K562 (cell line): ENCODE measurements at regions not wholly inside any gene's neighbourhood (a gene's known extent, or its start where the extent isn't known, plus 50 kb on each side); places are given as distances from the start of the nearest gene placed in this dataset.

Experiments
- ATAC-seq: fragments of 200-7000 bp; cut with Tn5 transposase; 3 replicates; pipeline ENCODE4 v1.9.1; 2020; ENCODE audit warnings: moderate library complexity
- BruUV-seq: library from RNA; stranded (reverse); fragments of 400-500 nt; replicated peaks from 2 replicates; lab custom pipeline; 2021; lab: Mats Ljungman, UMichigan
- CTCF ChIA-PET: fragments of 300-600 bp; formaldehyde crosslinking; extraction: SDS; loops from one replicate; lab custom pipeline; 2021; ENCODE audit warnings: low intra/inter-chr PET ratio; lab: Yijun Ruan, JAX
- POLR2A ChIA-PET: fragments of 300-600, 350-650 bp; sonication (Branson Sonifier 250); formaldehyde crosslinking; extraction: SDS; loops from one replicate; lab custom pipeline; 2021; ENCODE audit warnings: antibody characterized with exemption, inconsistent platforms; lab: Yijun Ruan, JAX
- DNase-seq, 4 experiments: peaks; one replicate each; pipeline versions ENCODE4 v3.0.0 to v3.0.0-alpha.2; 2011 to 2018; ENCODE audit warnings: low spot score in 3 of 4, mixed read lengths in 3 of 4; ENCODE audit errors: extremely low read depth in 1 of 4
- FAIRE-seq: peaks from 2 replicates; lab custom pipeline; 2011; peaks lifted over from hg19 to GRCh38; lab: Jason Lieb, UNC
- H2AFZ ChIP-seq: 2 replicates; pipeline ENCODE4 v1.6.0; 2011; ENCODE audit warnings: low read depth, low read length, control low read depth, inconsistent platforms
- H3K27ac ChIP-seq: fragments of 200-600 bp; 3 replicates; pipeline ENCODE4 v1.8.0; 2011; ENCODE audit warnings: low read depth, mild to moderate bottlenecking, control low read depth, inconsistent platforms, low read length, moderate library complexity, mixed read lengths; ENCODE audit errors: extremely low read depth
- H3K27me3 ChIP-seq, 2 experiments: fragments of 300-600 bp in 1 of 2; 2 replicates in 1 of 2; 3 replicates in 1 of 2; pipeline versions ENCODE4 v1.6.0 to v1.8.0; 2011; ENCODE audit warnings: inconsistent platforms in 2 of 2, low read length in 2 of 2, mild to moderate bottlenecking in 1 of 2, mixed read lengths in 1 of 2, moderate library complexity in 1 of 2; ENCODE audit not compliant: control insufficient read depth in 2 of 2, insufficient read depth in 2 of 2
- H3K36me3 ChIP-seq: fragments of 300-600 bp; 3 replicates; pipeline ENCODE4 v1.8.0; 2011; ENCODE audit warnings: mild to moderate bottlenecking, low read length, inconsistent platforms; ENCODE audit not compliant: control insufficient read depth, insufficient read depth
- H3K4me1 ChIP-seq, 2 experiments: fragments of 200-600 bp in 1 of 2; replicated peaks in 1 of 2; 2 replicates in 1 of 2; 3 replicates in 1 of 2; pipeline versions ENCODE4 v1.5.1 to v1.8.0; 2011; ENCODE audit warnings: inconsistent platforms in 2 of 2, low read length in 2 of 2, mild to moderate bottlenecking in 1 of 2, mixed read lengths in 1 of 2, moderate library complexity in 1 of 2; ENCODE audit not compliant: control insufficient read depth in 2 of 2, insufficient read depth in 2 of 2
- H3K4me2 ChIP-seq: 2 replicates; pipeline ENCODE4 v1.6.1; 2011; ENCODE audit warnings: low read length, control low read depth, inconsistent platforms, mixed read lengths; ENCODE audit not compliant: insufficient read depth
- H3K4me3 ChIP-seq: fragments of 200-600 bp; sonication (generic), shearing (Covaris generic); 2 replicates; pipeline ENCODE4 v1.5.1; 2016; ENCODE audit warnings: control low read depth, inconsistent platforms
- H3K79me2 ChIP-seq: fragments of 200-600 bp; 3 replicates; pipeline ENCODE4 v1.8.0; 2011; ENCODE audit warnings: low read length, inconsistent platforms; ENCODE audit not compliant: control insufficient read depth, insufficient read depth
- H3K9ac ChIP-seq, 2 experiments: 2 replicates each; pipeline versions ENCODE4 v1.6.0 to v1.6.1; 2011; ENCODE audit warnings: low read depth in 2 of 2, low read length in 2 of 2, control low read depth in 1 of 2, inconsistent platforms in 1 of 2, mild to moderate bottlenecking in 1 of 2, mixed read lengths in 1 of 2; ENCODE audit not compliant: insufficient read depth in 1 of 2
- H3K9me1 ChIP-seq: one replicate; pipeline ENCODE4 v1.6.0; 2011; ENCODE audit warnings: inconsistent platforms, mild to moderate bottlenecking, low read length, moderate library complexity; ENCODE audit not compliant: control insufficient read depth, insufficient read depth
- H3K9me3 ChIP-seq: replicated peaks from 2 replicates; pipeline ENCODE4 v1.5.1; 2011; ENCODE audit warnings: low read depth, low read length, inconsistent platforms; ENCODE audit not compliant: control insufficient read depth, insufficient read depth
- H4K20me1 ChIP-seq: replicated peaks from 2 replicates; pipeline ENCODE4 v1.6.1; 2011; ENCODE audit warnings: low read length, inconsistent platforms, mixed read lengths; ENCODE audit not compliant: control insufficient read depth, insufficient read depth
- C11orf30 ChIP-seq: fragments of 450-650 bp; IDR thresholded peaks from 2 replicates; pipeline ENCODE4 v1.6.1; 2016; ENCODE audit warnings: low read depth, mild to moderate bottlenecking
- CEBPB ChIP-seq: fragments of 450-650 bp; IDR thresholded peaks from 2 replicates; pipeline ENCODE4 v1.6.1; 2016; ENCODE audit warnings: missing genetic modification characterization, missing compliant biosample characterization
- DACH1 ChIP-seq: fragments of 450-650 bp; IDR thresholded peaks from 2 replicates; pipeline ENCODE4 v1.6.1; 2018; ENCODE audit not compliant: partially characterized antibody
- FIP1L1 ChIP-seq: fragments of 200-400 bp; formaldehyde crosslinking; IDR thresholded peaks from 2 replicates; pipeline ENCODE4 v1.6.1; 2018; ENCODE audit warnings: mild to moderate bottlenecking, low read depth, low read length; ENCODE audit not compliant: poor library complexity, severe bottlenecking
- HDAC3 ChIP-seq: fragments of 450-650 bp; IDR thresholded peaks from 2 replicates; pipeline ENCODE4 v1.6.1; 2018; ENCODE audit warnings: borderline replicate concordance, mild to moderate bottlenecking, moderate library complexity; ENCODE audit not compliant: partially characterized antibody
- ILF3 ChIP-seq: fragments of 450-650 bp; IDR thresholded peaks from 2 replicates; pipeline ENCODE4 v1.6.1; 2018; ENCODE audit warnings: antibody characterized with exemption, mild to moderate bottlenecking, moderate library complexity, borderline replicate concordance
- KDM4B ChIP-seq, 2 experiments: fragments of 450-650 bp in 1 of 2; sonication (generic) in 1 of 2; IDR thresholded peaks; 2 replicates each; pipeline ENCODE4 v1.6.1; 2016 to 2017; ENCODE audit warnings: borderline replicate concordance in 2 of 2, antibody characterized with exemption in 1 of 2, low read depth in 1 of 2, mild to moderate bottlenecking in 1 of 2
- MAFF ChIP-seq: IDR thresholded peaks from 2 replicates; pipeline ENCODE4 v1.6.1; 2012; ENCODE audit warnings: low read length, improper control_type of control experiment
- MAFG ChIP-seq: fragments of 450-650 bp; conservative IDR thresholded peaks from 2 replicates; pipeline ENCODE4 v1.6.1; 2016; ENCODE audit warnings: missing genetic modification characterization, missing compliant biosample characterization
- MAFK ChIP-seq: IDR thresholded peaks from 2 replicates; pipeline ENCODE4 v1.6.1; 2011; ENCODE audit warnings: low read length, improper control_type of control experiment
- MECOM ChIP-seq: fragments of 250-450 bp; sonication (Bioruptor Pico); IDR thresholded peaks from 2 replicates; pipeline ENCODE4 v1.8.0; 2022; ENCODE audit warnings: inconsistent platforms
- NRF1 ChIP-seq, 2 experiments: fragments of 450-650 bp; IDR thresholded peaks in 1 of 2; conservative IDR thresholded peaks in 1 of 2; 2 replicates each; pipeline ENCODE4 v1.6.1; 2014; ENCODE audit warnings: mild to moderate bottlenecking in 2 of 2
- PHF21A ChIP-seq: fragments of 450-650 bp; IDR thresholded peaks from 2 replicates; pipeline ENCODE4 v1.6.1; 2017; ENCODE audit warnings: low read depth, borderline replicate concordance
- PHF8 ChIP-seq: fragments of 200-600 bp; sonication (generic); IDR thresholded peaks from 2 replicates; pipeline ENCODE4 v1.6.1; 2012; ENCODE audit warnings: mixed run types, mild to moderate bottlenecking, inconsistent platforms, low read length, moderate library complexity, borderline replicate concordance
- POU5F1 ChIP-seq: fragments of 150-350 bp; IDR thresholded peaks from 2 replicates; pipeline ENCODE4 v1.6.1; 2014; ENCODE audit warnings: borderline replicate concordance, low read length, low read depth, mild to moderate bottlenecking; ENCODE audit not compliant: partially characterized antibody
- SIN3B ChIP-seq: fragments of 450-650 bp; IDR thresholded peaks from 2 replicates; pipeline ENCODE4 v1.6.1; 2017; ENCODE audit warnings: low read depth, mild to moderate bottlenecking, moderate library complexity
- TGIF2 ChIP-seq: sonication (generic); formaldehyde crosslinking; IDR thresholded peaks from 2 replicates; pipeline ENCODE4 v1.8.1; 2022; ENCODE audit warnings: mild to moderate bottlenecking, missing genetic modification reagents, moderate library complexity
- THRAP3 ChIP-seq: fragments of 450-650 bp; IDR thresholded peaks from 2 replicates; pipeline ENCODE4 v1.6.1; 2016; ENCODE audit warnings: mild to moderate bottlenecking, inconsistent platforms, borderline replicate concordance
- TRIM28 ChIP-seq: fragments of 450-650 bp; IDR thresholded peaks from 2 replicates; pipeline ENCODE4 v1.6.1; 2017
- U2AF1 ChIP-seq: fragments of 200-400 bp; formaldehyde crosslinking; optimal IDR thresholded peaks from 2 replicates; pipeline ENCODE3; 2017; ENCODE audit warnings: mild to moderate bottlenecking, low read depth, low read length, moderate library complexity
- ZNF316 ChIP-seq: fragments of 450-650 bp; IDR thresholded peaks from 2 replicates; pipeline ENCODE4 v1.6.1; 2016
- WGBS: fragments of 100-300 bp; shearing (Covaris generic); methylation state at CpG from one replicate; pipeline ENCODE4 v1.1.6; 2016; ENCODE audit warnings: low coverage, mixed read lengths; ENCODE audit not compliant: insufficient coverage; ENCODE audit errors: missing lambda C conversion rate; 5-methylcytosine and 5-hydroxymethylcytosine counted together
- in situ Hi-C: fragments of 300-500 bp; cut with MboI; formaldehyde crosslinking; loops from 4 replicates; pipeline ENCODE4 v1.15.0; 2018; ENCODE audit warnings: inconsistent platforms, mixed read lengths
- intact Hi-C: fragments of 100-400 bp; cut with micrococcal nuclease; formaldehyde crosslinking; loops from 2 replicates; pipeline ENCODE4 v1.14.2; 2022

DNA sequence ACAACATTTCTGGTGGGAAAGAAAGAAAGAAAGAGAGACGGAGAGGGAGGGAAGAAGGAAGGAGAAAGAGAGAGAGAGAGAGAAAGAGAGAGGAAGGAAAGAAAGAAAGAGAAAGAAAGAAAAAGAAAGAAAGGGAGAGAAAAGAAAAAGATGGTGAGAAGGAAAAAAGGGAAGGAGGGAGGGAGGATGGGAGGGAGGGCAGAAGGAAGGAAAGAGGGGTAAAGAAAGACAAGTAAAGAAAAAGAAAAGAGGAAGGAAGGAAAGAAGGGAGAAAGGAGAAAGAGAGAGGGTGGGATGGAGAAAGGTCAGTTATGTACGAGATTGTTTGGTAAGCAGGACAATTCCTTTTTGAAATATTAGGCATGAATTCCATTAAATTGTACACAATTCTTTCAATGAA, 145.3 kb downstream of the SPRY2 start (continued):
- no peak for TF ChIP-seq ILF3
- TF ChIP-seq PHF21A: no peak
- TF ChIP-seq SIN3B: no peak
- TF ChIP-seq U2AF1: no peak

- H2AFZ ChIP-seq: no peak overlapping the region
- no peak overlapping the region for H3K4me3 ChIP-seq
- no peaks in the 10 kb centered on the region for H3K79me2 ChIP-seq
- ChIA-PET CTCF (no interaction called here), POLR2A (no interaction called here)
- no peak overlapping the region for H3K9ac ChIP-seq
- H3K4me1 ChIP-seq: no peaks in the 10 kb centered on the region
- H3K9me3 ChIP-seq: no peaks in the 10 kb centered on the region
- no TSS peak for BruUV-seq
- ATAC-seq: no peak
- no peak overlapping the region for H3K4me2 ChIP-seq
- no peak overlapping the region for H3K27ac ChIP-seq
- intact Hi-C loops (no loop called here), in situ Hi-C loops (no loop called here)
- no peaks in the 10 kb centered on the region for H4K20me1 ChIP-seq
- 20% methylated on average over 11 of the region's 11 CpGs for WGBS
- FAIRE-seq: no peak
- no peaks in the 10 kb centered on the region for H3K36me3 ChIP-seq
- no peaks in the 10 kb centered on the region for H3K27me3 ChIP-seq
- no peak for DNase-seq
- TF ChIP-seq PHF8: no peak
- peak; percentile 17; the same call in 1 of the 2 replicates for TF ChIP-seq C11orf30
- TF ChIP-seq MAFK: peak; percentile 15; the same call in 1 of the 2 replicates
- TF ChIP-seq FIP1L1: no peak
- TF ChIP-seq ZNF316: peak; percentile 31; the same call in 1 of the 2 replicates
- TF ChIP-seq DACH1: no peak
- TF ChIP-seq TGIF2 (CRISPR knock-in tag): no peak
- TF ChIP-seq CEBPB: no peak
- no peak for TF ChIP-seq HDAC3
- TF ChIP-seq MECOM (CRISPR knock-in tag): no peak
- no peak for TF ChIP-seq THRAP3
- no peak for TF ChIP-seq KDM4B (IDR thresholded peaks at IDR 0.05; ENCODE audit: borderline replicate concordance in 2 of 2, low read depth in 1 of 2)
- TF ChIP-seq TRIM28: no peak
- TF ChIP-seq MAFG (tag): peak; percentile 26; the same call in 1 of the 2 replicates
- TF ChIP-seq POU5F1: no peak
- peak; percentile 10; the same call in 1 of the 2 replicates for TF ChIP-seq MAFF
- no peak for TF ChIP-seq NRF1 (conservative IDR thresholded peaks at IDR 0.05 in 1 of 2, IDR thresholded peaks at IDR 0.05 in 1 of 2)
- TF ChIP-seq, all 486 proteins: peak for 5
- H3K9me1 ChIP-seq: no peaks in the 10 kb centered on the region
Measured at GRCh38 chr13:80189889-80190597, 150.9 kb downstream of the SPRY2 start.
